Prostate gland (tissue), 2 donors: ENCODE measurements at regions not wholly inside any gene's neighbourhood (a gene's known extent, or its start where the extent isn't known, plus 50 kb on each side); places are given as distances from the start of the nearest gene placed in this dataset.

Source experiments
- CTCF ChIP-seq, 4 experiments: fragments of 200-600 bp in 2 of 4; fragments of 450-650 bp in 2 of 4; sonication (generic) in 2 of 4; IDR thresholded peaks; 1 replicate in 3 of 4; 2 replicates in 1 of 4; pipeline ENCODE4 v1.5.1; 2016 to 2019; ENCODE audit warnings: antibody characterized with exemption in 4 of 4, mild to moderate bottlenecking in 2 of 4, moderate library complexity in 2 of 4
- POLR2A ChIP-seq: fragments of 450-650 bp; IDR thresholded peaks from one replicate; pipeline ENCODE4 v1.6.1; 2016; ENCODE audit warnings: antibody characterized with exemption, mild to moderate bottlenecking
- POLR2AphosphoS5 ChIP-seq: sonication (generic); formaldehyde crosslinking; IDR thresholded peaks from one replicate; pipeline ENCODE4 v1.6.1; 2017; ENCODE audit warnings: antibody characterized with exemption

GRCh38 chr14:106207316-106207715, 680.9 kb downstream of the TMEM121 start:
- no peak for TF ChIP-seq CTCF (IDR thresholded peaks at IDR 0.05)
- no peak for TF ChIP-seq POLR2AphosphoS5
- no peak for TF ChIP-seq POLR2A
